HCT116 (cell line): ENCODE measurements at regions not wholly inside any gene's neighbourhood (a gene's known extent, or its start where the extent isn't known, plus 50 kb on each side); places are given as distances from the start of the nearest gene placed in this dataset.

ENCODE experiments used
- EGR1 ChIP-seq: IDR thresholded peaks from 2 replicates; pipeline ENCODE4 v1.6.1; 2012; ENCODE audit warnings: low read depth
- ELF1 ChIP-seq: IDR thresholded peaks from 2 replicates; pipeline ENCODE4 v1.6.1; 2012; ENCODE audit warnings: low read depth, borderline replicate concordance
- EZH2 ChIP-seq: fragments of 200-600 bp; sonication (generic); IDR thresholded peaks from 2 replicates; pipeline ENCODE4 v1.6.1; 2017; ENCODE audit warnings: antibody characterized with exemption, mixed run types
- FOSL1 ChIP-seq: IDR thresholded peaks from 2 replicates; pipeline ENCODE4 v1.6.1; 2012; ENCODE audit warnings: low read depth
- JUND ChIP-seq: IDR thresholded peaks from 2 replicates; pipeline ENCODE4 v1.6.1; 2012
- POLR2A ChIP-seq: IDR thresholded peaks from 2 replicates; pipeline ENCODE4 v1.7.0; 2011; ENCODE audit warnings: borderline replicate concordance; ENCODE audit not compliant: insufficient read depth, insufficient read length; ENCODE audit errors: extremely low read depth
- SIN3A ChIP-seq: IDR thresholded peaks from 2 replicates; pipeline ENCODE4 v1.6.1; 2012; ENCODE audit warnings: low read depth
- YY1 ChIP-seq: IDR thresholded peaks from 2 replicates; pipeline ENCODE4 v1.6.1; 2011; ENCODE audit warnings: low read length, low read depth, moderate library complexity, mild to moderate bottlenecking; ENCODE audit not compliant: insufficient replicate concordance; ENCODE audit errors: extremely low read depth
- ZFX ChIP-seq: fragments of 450-650 bp; IDR thresholded peaks from 2 replicates; pipeline ENCODE4 v1.6.1; 2017

DNA sequence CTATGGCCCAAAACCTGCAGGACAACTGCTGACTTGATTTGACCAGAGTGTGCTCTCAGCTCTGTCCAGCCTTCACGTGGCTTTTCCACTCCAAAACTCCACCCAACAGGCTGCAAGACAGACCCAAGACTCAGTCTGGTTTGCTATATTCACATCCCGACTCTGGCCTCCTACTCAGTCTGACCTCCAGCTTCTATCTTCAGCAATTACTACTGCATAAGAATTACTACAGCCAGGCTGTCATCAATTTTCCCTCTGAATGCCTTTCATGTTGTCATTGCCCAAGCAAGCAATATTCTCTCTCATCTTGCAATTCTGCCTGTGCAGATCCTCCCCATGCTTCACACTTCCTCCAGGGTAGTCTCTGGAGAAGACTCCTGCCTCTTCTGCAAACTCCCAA is 53.6 kb upstream of the GYPC start (continued):
- no peak for TF ChIP-seq POLR2A
- TF ChIP-seq YY1 = no peak
- TF ChIP-seq JUND = no peak
- TF ChIP-seq SIN3A = no peak
- no peak for TF ChIP-seq ZFX
- no peak for TF ChIP-seq FOSL1
- no peak for TF ChIP-seq EZH2
- TF ChIP-seq EGR1 = no peak
- TF ChIP-seq ELF1 = no peak
